Activated B cell treated with CpG ODN at 0.5 μM for 24 hours (primary cell): ENCODE measurements at regions not wholly inside any gene's neighbourhood (a gene's known extent, or its start where the extent isn't known, plus 50 kb on each side); places are given as distances from the start of the nearest gene placed in this dataset.

ENCODE experiments used
- ATAC-seq: fragments of 200-7000 bp; cut with Tn5 transposase; one replicate; pipeline ENCODE4 v1.10.0; 2021; ENCODE audit warnings: low read depth, mild to moderate bottlenecking, moderate library complexity
- CTCF ChIA-PET: fragments of 350-600 bp; sonication (Branson Sonifier 250); formaldehyde crosslinking; loops from one replicate; lab custom pipeline; 2021; ENCODE audit warnings: antibody characterized with exemption; lab: Charles Lee
- POLR2A ChIA-PET: fragments of 350-600 bp; sonication (Branson Sonifier 250); formaldehyde crosslinking; loops from one replicate; lab custom pipeline; 2021; ENCODE audit warnings: antibody characterized with exemption; lab: Charles Lee
- DNase-seq: peaks from one replicate; pipeline ENCODE4 v3.0.0; 2022
- H3K27ac Mint-ChIP-seq: one replicate; pipeline ENCODE4 v1.8.0; 2020; ENCODE audit warnings: mixed read lengths
- H3K27me3 Mint-ChIP-seq: one replicate; pipeline ENCODE4 v1.8.0; 2021; ENCODE audit warnings: mixed read lengths
- H3K36me3 Mint-ChIP-seq: one replicate; pipeline ENCODE4 v1.8.0; 2021; ENCODE audit warnings: low read depth, mixed read lengths
- H3K4me1 Mint-ChIP-seq: one replicate; pipeline ENCODE4 v1.8.0; 2021; ENCODE audit warnings: mixed read lengths
- H3K4me3 Mint-ChIP-seq: one replicate; pipeline ENCODE4 v1.8.0; 2020; ENCODE audit warnings: mild to moderate bottlenecking, mixed read lengths
- H3K9me3 Mint-ChIP-seq: one replicate; pipeline ENCODE4 v1.8.0; 2020; ENCODE audit warnings: mixed read lengths
- CTCF ChIP-seq: fragments of 200-600 bp; IDR thresholded peaks from one replicate; pipeline ENCODE4 v1.8.0; 2022; ENCODE audit warnings: antibody characterized with exemption, mild to moderate bottlenecking
- intact Hi-C: fragments of 100-400 bp; cut with micrococcal nuclease; formaldehyde crosslinking; loops from one replicate; pipeline ENCODE4 v1.15.1; 2024

DNA sequence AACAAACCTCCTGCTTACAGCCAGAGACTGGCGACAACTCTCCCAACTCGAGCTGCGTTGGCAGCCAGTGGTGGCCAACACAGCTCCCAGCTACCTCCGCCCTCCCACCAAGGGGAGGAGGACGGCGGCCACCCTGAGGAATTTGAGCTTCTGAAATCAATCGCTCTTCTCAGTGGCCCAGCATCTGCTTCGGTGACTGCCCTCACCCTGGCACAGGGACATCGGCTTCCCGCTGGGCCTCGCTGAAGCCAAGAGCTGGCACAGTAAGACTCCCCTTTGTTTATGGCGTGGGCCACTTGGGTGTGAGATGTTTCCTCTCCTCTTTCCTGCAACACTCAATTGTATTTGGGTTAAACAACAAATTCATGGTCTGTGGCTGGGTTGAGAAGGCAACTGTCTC is 136.2 kb downstream of the ZBTB18 start:
- peaks cover 15% of the 10 kb centered on the region for H3K27me3 Mint-ChIP-seq
- H3K9me3 Mint-ChIP-seq: peaks cover 7% of the 10 kb centered on the region
- H3K27ac Mint-ChIP-seq: no peak overlapping the region
- TF ChIP-seq CTCF: no peak
- no peak overlapping the region for H3K4me3 Mint-ChIP-seq
- H3K36me3 Mint-ChIP-seq: no peaks in the 10 kb centered on the region
- no peak for ATAC-seq
- no peak for DNase-seq
- CTCF ChIA-PET: no interaction called here
- POLR2A ChIA-PET: no interaction called here
- H3K4me1 Mint-ChIP-seq: no peaks in the 10 kb centered on the region
- intact Hi-C loops: no loop called here

DNA sequence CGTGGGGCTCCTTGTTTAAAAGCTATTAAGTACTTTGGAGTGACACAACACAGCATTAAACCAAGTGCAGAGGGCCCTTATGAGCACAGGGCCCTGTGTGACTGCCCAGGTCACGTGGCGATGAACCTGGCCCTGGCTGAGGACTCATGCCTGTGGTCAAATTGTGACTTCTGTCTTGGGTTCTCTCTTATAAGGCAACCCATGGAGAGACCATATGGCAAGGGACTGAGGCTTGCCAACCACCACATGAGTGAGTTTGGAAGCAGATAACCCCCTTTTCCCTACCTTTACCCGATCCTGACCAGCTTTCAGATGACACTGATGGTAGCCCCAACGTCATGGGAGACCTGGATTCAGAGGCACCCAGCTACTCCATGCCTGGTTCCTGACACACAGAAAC is 140.5 kb downstream of the ZBTB18 start:
- TF ChIP-seq CTCF: no peak
- Mint-ChIP-seq H3K27ac (no peak overlapping the region), H3K4me3 (no peak overlapping the region), H3K27me3 (peaks cover 15% of the 10 kb centered on the region), H3K4me1 (no peaks in the 10 kb centered on the region), H3K9me3 (peaks cover 7% of the 10 kb centered on the region), H3K36me3 (no peaks in the 10 kb centered on the region)
- DNase-seq: no peak
- ChIA-PET CTCF (no interaction called here), POLR2A (no interaction called here)
- intact Hi-C loops: no loop called here
- no peak for ATAC-seq

DNA sequence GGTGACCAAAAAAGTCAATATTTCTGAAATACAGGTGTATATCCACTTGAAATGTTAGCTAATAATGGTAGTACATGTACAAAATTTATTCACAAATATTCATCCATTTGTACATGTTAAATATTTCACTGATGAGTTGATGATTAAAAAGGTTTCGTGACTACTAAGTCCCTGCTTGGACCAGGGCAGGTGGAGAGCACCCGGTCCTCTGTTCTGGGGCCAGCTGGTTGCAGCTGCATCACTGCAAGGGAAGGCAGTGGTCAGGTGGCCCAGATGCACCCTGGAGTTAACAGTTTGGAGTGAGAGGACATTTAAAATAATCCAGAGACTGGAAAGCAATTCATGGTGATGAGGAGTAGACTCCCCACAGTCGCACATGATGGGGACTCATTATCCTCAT is 141.2 kb downstream of the ZBTB18 start:
- ATAC-seq (no peak), DNase-seq (no peak)
- H3K36me3 Mint-ChIP-seq: no peaks in the 10 kb centered on the region
- intact Hi-C loops: no loop called here
- H3K27ac Mint-ChIP-seq: no peak overlapping the region
- H3K4me3 Mint-ChIP-seq: no peak overlapping the region
- TF ChIP-seq CTCF: no peak
- peaks cover 7% of the 10 kb centered on the region for H3K9me3 Mint-ChIP-seq
- POLR2A ChIA-PET: no interaction called here
- H3K4me1 Mint-ChIP-seq: no peaks in the 10 kb centered on the region
- H3K27me3 Mint-ChIP-seq: peaks cover 13% of the 10 kb centered on the region
- CTCF ChIA-PET: no interaction called here

GRCh38 chr1:244196571-244197285 is 145.6 kb downstream of the ZBTB18 start:
- TF ChIP-seq CTCF: no peak
- CTCF ChIA-PET: no interaction called here
- DNase-seq: no peak
- no peak for ATAC-seq
- POLR2A ChIA-PET: no interaction called here
- Mint-ChIP-seq H3K27ac (no peak overlapping the region), H3K4me1 (no peaks in the 10 kb centered on the region), H3K4me3 (no peak overlapping the region), H3K36me3 (no peaks in the 10 kb centered on the region), H3K9me3 (no peaks in the 10 kb centered on the region), H3K27me3 (no peaks in the 10 kb centered on the region)
- intact Hi-C loops: no loop called here

GRCh38 chr1:244197851-244198375 is 146.8 kb downstream of the ZBTB18 start:
- H3K27me3 Mint-ChIP-seq: no peaks in the 10 kb centered on the region
- ChIA-PET CTCF (no interaction called here), POLR2A (no interaction called here)
- intact Hi-C loops: no loop called here
- H3K36me3 Mint-ChIP-seq: no peaks in the 10 kb centered on the region
- no peaks in the 10 kb centered on the region for H3K9me3 Mint-ChIP-seq
- H3K4me1 Mint-ChIP-seq: no peaks in the 10 kb centered on the region
- no peak overlapping the region for H3K27ac Mint-ChIP-seq
- no peak for DNase-seq
- TF ChIP-seq CTCF: no peak
- ATAC-seq: no peak
- H3K4me3 Mint-ChIP-seq: no peak overlapping the region
